WTC11 (cell line): ENCODE measurements at regions not wholly inside any gene's neighbourhood (a gene's known extent, or its start where the extent isn't known, plus 50 kb on each side); places are given as distances from the start of the nearest gene placed in this dataset.

Experiments
- ATAC-seq: fragments of 200-7000 bp; cut with Tn5 transposase; 2 replicates; pipeline ENCODE4 v1.10.0; 2021; ENCODE audit warnings: mild to moderate bottlenecking, moderate library complexity
- CTCF ChIA-PET: fragments of 300-600 bp; sonication (Branson Sonifier 250); formaldehyde crosslinking; loops from one replicate; lab custom pipeline; 2021; ENCODE audit warnings: antibody characterized with exemption; lab: Charles Lee
- POLR2A ChIA-PET: fragments of 350-600 bp; sonication (Branson Sonifier 250); formaldehyde crosslinking; loops from one replicate; lab custom pipeline; 2021; ENCODE audit warnings: antibody characterized with exemption; lab: Charles Lee
- DNase-seq: peaks from one replicate; pipeline ENCODE4 v3.0.0; 2021; ENCODE audit warnings: low spot score
- H3K27ac Mint-ChIP-seq: 2 replicates; pipeline ENCODE4 v1.8.0; 2021; ENCODE audit warnings: mixed read lengths
- H3K27me3 Mint-ChIP-seq: 2 replicates; pipeline ENCODE4 v1.8.0; 2021; ENCODE audit warnings: low read depth, mild to moderate bottlenecking, moderate library complexity, mixed read lengths
- H3K36me3 Mint-ChIP-seq: 2 replicates; pipeline ENCODE4 v1.8.0; 2021; ENCODE audit warnings: mixed read lengths
- H3K4me1 Mint-ChIP-seq: 2 replicates; pipeline ENCODE4 v1.8.0; 2022; ENCODE audit warnings: mixed read lengths
- H3K4me3 Mint-ChIP-seq: 2 replicates; pipeline ENCODE4 v1.8.0; 2021; ENCODE audit warnings: mild to moderate bottlenecking, moderate library complexity, mixed read lengths
- H3K9me3 Mint-ChIP-seq: 2 replicates; pipeline ENCODE4 v1.8.0; 2021; ENCODE audit warnings: mixed read lengths
- AR ChIP-seq: fragments of 250-450 bp; sonication (Bioruptor Pico); IDR thresholded peaks from 2 replicates; pipeline ENCODE4 v1.9.0; 2021; ENCODE audit warnings: mild to moderate bottlenecking
- CBFB ChIP-seq: sonication (generic); formaldehyde crosslinking; IDR thresholded peaks from 2 replicates; pipeline ENCODE4 v1.8.1; 2022; ENCODE audit warnings: mild to moderate bottlenecking, low read depth, missing genetic modification reagents
- EMX1 ChIP-seq: fragments of 250-450 bp; sonication (Bioruptor Pico); IDR thresholded peaks from 2 replicates; pipeline ENCODE4 v1.8.0; 2021; ENCODE audit warnings: mild to moderate bottlenecking
- FOXP1 ChIP-seq: sonication (generic); formaldehyde crosslinking; IDR thresholded peaks from 2 replicates; pipeline ENCODE4 v1.8.0; 2022; ENCODE audit warnings: missing genetic modification reagents, mild to moderate bottlenecking, moderate library complexity, borderline replicate concordance
- GRHL2 ChIP-seq: fragments of 250-450 bp; sonication (Bioruptor Pico); IDR thresholded peaks from 2 replicates; pipeline ENCODE4 v1.8.0; 2022; ENCODE audit warnings: mild to moderate bottlenecking, moderate library complexity; ENCODE audit not compliant: insufficient replicate concordance, severe bottlenecking
- MLX ChIP-seq: sonication (generic); formaldehyde crosslinking; IDR thresholded peaks from 2 replicates; pipeline ENCODE4 v1.8.1; 2023; ENCODE audit warnings: mild to moderate bottlenecking, missing genetic modification reagents, moderate library complexity
- NFATC4 ChIP-seq: fragments of 250-450 bp; sonication (Bioruptor Pico); IDR thresholded peaks from 2 replicates; pipeline ENCODE4 v1.9.0; 2021; ENCODE audit warnings: mild to moderate bottlenecking
- NFE2L1 ChIP-seq: sonication (generic); formaldehyde crosslinking; IDR thresholded peaks from 2 replicates; pipeline ENCODE4 v1.8.1; 2023; ENCODE audit warnings: missing genetic modification reagents
- RORB ChIP-seq: fragments of 250-450 bp; sonication (Bioruptor Pico); IDR thresholded peaks from 2 replicates; pipeline ENCODE4 v1.9.0; 2021; ENCODE audit warnings: mild to moderate bottlenecking
- TCF7 ChIP-seq: sonication (generic); formaldehyde crosslinking; IDR thresholded peaks from 2 replicates; pipeline ENCODE4 v1.8.0; 2022; ENCODE audit warnings: mild to moderate bottlenecking, low read depth, missing genetic modification reagents, moderate library complexity
- TP53 ChIP-seq: sonication (generic); formaldehyde crosslinking; IDR thresholded peaks from 2 replicates; pipeline ENCODE4 v1.8.1; 2023; ENCODE audit warnings: mild to moderate bottlenecking, missing genetic modification reagents
- ZBTB43 ChIP-seq: sonication (generic); formaldehyde crosslinking; IDR thresholded peaks from 2 replicates; pipeline ENCODE4 v1.8.1; 2023; ENCODE audit warnings: mild to moderate bottlenecking, missing genetic modification reagents
- ZNF121 ChIP-seq: sonication (generic); formaldehyde crosslinking; IDR thresholded peaks from 2 replicates; pipeline ENCODE4 v1.8.0; 2023; ENCODE audit warnings: missing genetic modification reagents
- ZNF232 ChIP-seq: sonication (generic); formaldehyde crosslinking; IDR thresholded peaks from 2 replicates; pipeline ENCODE4 v1.8.0; 2022; ENCODE audit warnings: mild to moderate bottlenecking, missing genetic modification reagents
- ZNF416 ChIP-seq: fragments of 250-450 bp; sonication (Bioruptor Pico); IDR thresholded peaks from 2 replicates; pipeline ENCODE4 v1.9.0; 2021; ENCODE audit warnings: mild to moderate bottlenecking, inconsistent platforms
- ZNF423 ChIP-seq: fragments of 250-450 bp; sonication (Bioruptor Pico); IDR thresholded peaks from 2 replicates; pipeline ENCODE4 v2.1.2; 2022; ENCODE audit warnings: mild to moderate bottlenecking, moderate library complexity
- ZNF512 ChIP-seq: sonication (generic); formaldehyde crosslinking; IDR thresholded peaks from 2 replicates; pipeline ENCODE4 v1.8.1; 2022; ENCODE audit warnings: missing genetic modification reagents, borderline replicate concordance
- ZNF671 ChIP-seq: fragments of 250-450 bp; sonication (Bioruptor Pico); IDR thresholded peaks from 2 replicates; pipeline ENCODE4 v1.8.0; 2021; ENCODE audit warnings: mild to moderate bottlenecking
- TF ChIP-seq, protein P1 (sequence below): sonication (generic); formaldehyde crosslinking; IDR thresholded peaks from 2 replicates; pipeline ENCODE4 v1.8.1; 2022; ENCODE audit warnings: low read depth, missing genetic modification reagents, borderline replicate concordance
- TF ChIP-seq, protein P2 (sequence below): sonication (generic); formaldehyde crosslinking; IDR thresholded peaks from 2 replicates; pipeline ENCODE4 v1.8.0; 2022; ENCODE audit warnings: mild to moderate bottlenecking, missing genetic modification reagents
- TF ChIP-seq, protein P3 (sequence below): sonication (generic); formaldehyde crosslinking; IDR thresholded peaks from 2 replicates; pipeline ENCODE4 v1.8.1; 2022; ENCODE audit warnings: low read depth, mild to moderate bottlenecking, moderate library complexity, missing genetic modification reagents, borderline replicate concordance
- TF ChIP-seq, protein P4 (sequence below): sonication (generic); formaldehyde crosslinking; IDR thresholded peaks from 2 replicates; pipeline ENCODE4 v1.8.0; 2022; ENCODE audit warnings: mild to moderate bottlenecking, missing genetic modification reagents
- TF ChIP-seq, protein P5 (sequence below): sonication (generic); formaldehyde crosslinking; IDR thresholded peaks from 2 replicates; pipeline ENCODE4 v1.8.1; 2022; ENCODE audit warnings: mild to moderate bottlenecking, moderate library complexity, missing genetic modification reagents

GRCh38 chr1:185559151-185559550 lies 175.0 kb upstream of the HMCN1 start:
- no peak overlapping the region for H3K27ac Mint-ChIP-seq
- no peaks in the 10 kb centered on the region for H3K27me3 Mint-ChIP-seq
- ATAC-seq (no peak), DNase-seq (no peak)
- H3K9me3 Mint-ChIP-seq = no peaks in the 10 kb centered on the region
- TF ChIP-seq AR (CRISPR knock-in tag) (no peak), CBFB (CRISPR knock-in tag) (no peak), NFE2L1 (CRISPR knock-in tag) (no peak), ZNF416 (CRISPR knock-in tag) (no peak), RORB (CRISPR knock-in tag) (no peak), ZNF423 (CRISPR knock-in tag) (no peak), ZNF671 (no peak), NFATC4 (CRISPR knock-in tag) (no peak), FOXP1 (no peak), ZNF512 (CRISPR knock-in tag) (no peak), TP53 (CRISPR knock-in tag) (no peak)
- TF ChIP-seq, protein P1, sequence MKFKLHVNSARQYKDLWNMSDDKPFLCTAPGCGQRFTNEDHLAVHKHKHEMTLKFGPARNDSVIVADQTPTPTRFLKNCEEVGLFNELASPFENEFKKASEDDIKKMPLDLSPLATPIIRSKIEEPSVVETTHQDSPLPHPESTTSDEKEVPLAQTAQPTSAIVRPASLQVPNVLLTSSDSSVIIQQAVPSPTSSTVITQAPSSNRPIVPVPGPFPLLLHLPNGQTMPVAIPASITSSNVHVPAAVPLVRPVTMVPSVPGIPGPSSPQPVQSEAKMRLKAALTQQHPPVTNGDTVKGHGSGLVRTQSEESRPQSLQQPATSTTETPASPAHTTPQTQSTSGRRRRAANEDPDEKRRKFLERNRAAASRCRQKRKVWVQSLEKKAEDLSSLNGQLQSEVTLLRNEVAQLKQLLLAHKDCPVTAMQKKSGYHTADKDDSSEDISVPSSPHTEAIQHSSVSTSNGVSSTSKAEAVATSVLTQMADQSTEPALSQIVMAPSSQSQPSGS (CRISPR knock-in tag) = no peak
- TF ChIP-seq, protein P2, sequence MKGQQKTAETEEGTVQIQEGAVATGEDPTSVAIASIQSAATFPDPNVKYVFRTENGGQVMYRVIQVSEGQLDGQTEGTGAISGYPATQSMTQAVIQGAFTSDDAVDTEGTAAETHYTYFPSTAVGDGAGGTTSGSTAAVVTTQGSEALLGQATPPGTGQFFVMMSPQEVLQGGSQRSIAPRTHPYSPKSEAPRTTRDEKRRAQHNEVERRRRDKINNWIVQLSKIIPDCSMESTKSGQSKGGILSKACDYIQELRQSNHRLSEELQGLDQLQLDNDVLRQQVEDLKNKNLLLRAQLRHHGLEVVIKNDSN (CRISPR knock-in tag) = no peak
- H3K36me3 Mint-ChIP-seq = no peaks in the 10 kb centered on the region
- no peak overlapping the region for H3K4me3 Mint-ChIP-seq
- ChIA-PET POLR2A (no interaction called here), CTCF (interaction anchor here (0.6 to 2.1 kb wide), 8 partner anchors 11 to 1820 kb away, joined by 3 to 31 read pairs (median 7); partner anchors contain the start of gene IVNS1ABP)
- H3K4me1 Mint-ChIP-seq = peaks cover 10% of the 10 kb centered on the region

GRCh38 chr1:185556561-185556960 lies 177.6 kb upstream of the HMCN1 start:
- Mint-ChIP-seq H3K27me3 (no peaks in the 10 kb centered on the region), H3K4me1 (peaks cover 10% of the 10 kb centered on the region), H3K4me3 (no peak overlapping the region), H3K36me3 (peaks cover 4% of the 10 kb centered on the region; the same call in 1 of the 2 replicates), H3K27ac (no peak overlapping the region), H3K9me3 (peaks cover 21% of the 10 kb centered on the region)
- ATAC-seq (no peak), DNase-seq (no peak)
- ChIA-PET CTCF (no interaction called here), POLR2A (no interaction called here)
- TF ChIP-seq, protein P3, sequence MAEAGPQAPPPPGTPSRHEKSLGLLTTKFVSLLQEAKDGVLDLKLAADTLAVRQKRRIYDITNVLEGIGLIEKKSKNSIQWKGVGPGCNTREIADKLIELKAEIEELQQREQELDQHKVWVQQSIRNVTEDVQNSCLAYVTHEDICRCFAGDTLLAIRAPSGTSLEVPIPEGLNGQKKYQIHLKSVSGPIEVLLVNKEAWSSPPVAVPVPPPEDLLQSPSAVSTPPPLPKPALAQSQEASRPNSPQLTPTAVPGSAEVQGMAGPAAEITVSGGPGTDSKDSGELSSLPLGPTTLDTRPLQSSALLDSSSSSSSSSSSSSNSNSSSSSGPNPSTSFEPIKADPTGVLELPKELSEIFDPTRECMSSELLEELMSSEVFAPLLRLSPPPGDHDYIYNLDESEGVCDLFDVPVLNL (CRISPR knock-in tag) = no peak
- TF ChIP-seq GRHL2 (no peak), EMX1 (CRISPR knock-in tag) (no peak), MLX (no peak), ZNF232 (no peak), ZNF121 (CRISPR knock-in tag) (no peak), ZBTB43 (CRISPR knock-in tag) (no peak), TCF7 (CRISPR knock-in tag) (no peak), NFE2L1 (CRISPR knock-in tag) (no peak), RORB (CRISPR knock-in tag) (no peak)
- TF ChIP-seq, protein P1 (CRISPR knock-in tag) = no peak
- TF ChIP-seq, protein P4, sequence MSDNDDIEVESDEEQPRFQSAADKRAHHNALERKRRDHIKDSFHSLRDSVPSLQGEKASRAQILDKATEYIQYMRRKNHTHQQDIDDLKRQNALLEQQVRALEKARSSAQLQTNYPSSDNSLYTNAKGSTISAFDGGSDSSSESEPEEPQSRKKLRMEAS (CRISPR knock-in tag) = no peak
- TF ChIP-seq, protein P5, sequence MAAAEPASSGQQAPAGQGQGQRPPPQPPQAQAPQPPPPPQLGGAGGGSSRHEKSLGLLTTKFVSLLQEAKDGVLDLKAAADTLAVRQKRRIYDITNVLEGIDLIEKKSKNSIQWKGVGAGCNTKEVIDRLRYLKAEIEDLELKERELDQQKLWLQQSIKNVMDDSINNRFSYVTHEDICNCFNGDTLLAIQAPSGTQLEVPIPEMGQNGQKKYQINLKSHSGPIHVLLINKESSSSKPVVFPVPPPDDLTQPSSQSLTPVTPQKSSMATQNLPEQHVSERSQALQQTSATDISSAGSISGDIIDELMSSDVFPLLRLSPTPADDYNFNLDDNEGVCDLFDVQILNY = no peak
